DND-41 (cell line): ENCODE measurements at regions not wholly inside any gene's neighbourhood (a gene's known extent, or its start where the extent isn't known, plus 50 kb on each side); places are given as distances from the start of the nearest gene placed in this dataset.

Source experiments
- ATAC-seq: fragments of 200-7000 bp; cut with Tn5 transposase; 3 replicates; pipeline ENCODE4 v1.9.1; 2021; ENCODE audit warnings: low read depth; ENCODE audit not compliant: insufficient read depth
- DNase-seq: peaks from one replicate; pipeline ENCODE4 v3.0.0-alpha.2; 2020
- H2AFZ ChIP-seq: 2 replicates; pipeline ENCODE4 v1.6.0; 2012; ENCODE audit warnings: low read depth, low read length
- H3K27ac ChIP-seq: 2 replicates; pipeline ENCODE4 v1.5.1; 2012; ENCODE audit warnings: low read length, inconsistent platforms
- H3K27me3 ChIP-seq: fragments of 200-600 bp; sonication (generic); 2 replicates; pipeline ENCODE4 v1.6.0; 2012; ENCODE audit warnings: low read length, mild to moderate bottlenecking, inconsistent platforms; ENCODE audit not compliant: insufficient read depth, poor library complexity
- H3K36me3 ChIP-seq: 2 replicates; pipeline ENCODE4 v1.5.1; 2012; ENCODE audit warnings: low read length, inconsistent platforms; ENCODE audit not compliant: insufficient read depth
- H3K4me1 ChIP-seq: 2 replicates; pipeline ENCODE4 v1.5.1; 2012; ENCODE audit warnings: mild to moderate bottlenecking, low read length; ENCODE audit not compliant: insufficient read depth
- H3K4me2 ChIP-seq: 2 replicates; pipeline ENCODE4 v1.6.0; 2012; ENCODE audit warnings: mild to moderate bottlenecking, moderate library complexity, low read length, inconsistent platforms; ENCODE audit not compliant: insufficient read depth
- H3K4me3 ChIP-seq, 2 experiments: fragments of 200-600 bp in 1 of 2; shearing (Covaris generic) in 1 of 2; 2 replicates each; pipeline ENCODE4 v1.5.1; 2012 to 2016; ENCODE audit warnings: inconsistent platforms in 2 of 2, low read length in 2 of 2, mild to moderate bottlenecking in 2 of 2, low read depth in 1 of 2, moderate library complexity in 1 of 2
- H3K79me2 ChIP-seq: 2 replicates; pipeline ENCODE4 v1.6.0; 2012; ENCODE audit warnings: low read length, inconsistent platforms; ENCODE audit not compliant: insufficient read depth
- H3K9ac ChIP-seq: 2 replicates; pipeline ENCODE4 v1.6.0; 2012; ENCODE audit warnings: low read depth, mild to moderate bottlenecking, inconsistent platforms, low read length, moderate library complexity
- H3K9me3 ChIP-seq: 2 replicates; pipeline ENCODE4 v1.5.1; 2012; ENCODE audit warnings: low read length, moderate library complexity, mild to moderate bottlenecking, inconsistent platforms; ENCODE audit not compliant: insufficient read depth, severe bottlenecking
- H4K20me1 ChIP-seq: 2 replicates; pipeline ENCODE4 v1.6.0; 2012; ENCODE audit warnings: low read length; ENCODE audit not compliant: insufficient read depth
- CTCF ChIP-seq: IDR thresholded peaks from 2 replicates; pipeline ENCODE4 v1.5.1; 2012; ENCODE audit warnings: borderline replicate concordance, low read length, moderate library complexity, mild to moderate bottlenecking; ENCODE audit not compliant: poor library complexity, severe bottlenecking; ENCODE audit errors: extremely low read depth
- EZH2 ChIP-seq: IDR thresholded peaks from 3 replicates; pipeline ENCODE4 v1.6.1; 2012; ENCODE audit warnings: borderline replicate concordance, low read depth, mild to moderate bottlenecking, moderate library complexity, low read length, inconsistent platforms; ENCODE audit not compliant: severe bottlenecking

- H3K27ac ChIP-seq, result no peak overlapping the region
- no peak for DNase-seq
- H3K9me3 ChIP-seq, result no peaks in the 10 kb centered on the region
- ATAC-seq, result no peak
- H3K4me2 ChIP-seq, result no peak overlapping the region
- H4K20me1 ChIP-seq, result no peaks in the 10 kb centered on the region
- no peaks in the 10 kb centered on the region for H3K36me3 ChIP-seq
- no peak overlapping the region for H3K4me3 ChIP-seq
- TF ChIP-seq EZH2, result no peak
- TF ChIP-seq CTCF, result no peak
- H3K79me2 ChIP-seq, result no peaks in the 10 kb centered on the region
- H2AFZ ChIP-seq, result no peak overlapping the region
- H3K9ac ChIP-seq, result no peak overlapping the region
- H3K27me3 ChIP-seq, result no peaks in the 10 kb centered on the region
- no peaks in the 10 kb centered on the region for H3K4me1 ChIP-seq
Observed at GRCh38 chr3:191074511-191074910, 124.5 kb upstream of the OSTN start.

- Histone ChIP-seq H3K9me3 (no peaks in the 10 kb centered on the region), H3K4me2 (no peak overlapping the region), H2AFZ (no peak overlapping the region), H3K4me1 (no peaks in the 10 kb centered on the region), H4K20me1 (no peaks in the 10 kb centered on the region), H3K27me3 (no peaks in the 10 kb centered on the region), H3K79me2 (no peaks in the 10 kb centered on the region), H3K27ac (no peak overlapping the region), H3K9ac (no peak overlapping the region), H3K36me3 (no peaks in the 10 kb centered on the region), H3K4me3 (no peak overlapping the region)
- TF ChIP-seq CTCF (no peak), EZH2 (no peak)
- no peak for ATAC-seq
- DNase-seq, result no peak
Observed at GRCh38 chr3:191070762-191071403, 128.2 kb upstream of the OSTN start.

- Histone ChIP-seq H3K4me3 (no peak overlapping the region), H3K27me3 (no peaks in the 10 kb centered on the region), H3K4me2 (no peak overlapping the region), H3K79me2 (no peaks in the 10 kb centered on the region), H3K9me3 (no peaks in the 10 kb centered on the region), H3K9ac (no peak overlapping the region), H2AFZ (no peak overlapping the region), H3K27ac (no peak overlapping the region), H3K4me1 (no peaks in the 10 kb centered on the region), H3K36me3 (no peaks in the 10 kb centered on the region), H4K20me1 (no peaks in the 10 kb centered on the region)
- no peak for ATAC-seq
- no peak for TF ChIP-seq CTCF
- TF ChIP-seq EZH2, result no peak
- no peak for DNase-seq
Observed at GRCh38 chr3:191070201-191070600, 128.8 kb upstream of the OSTN start.
